Liver (tissue), 8 donors: ENCODE measurements at regions not wholly inside any gene's neighbourhood (a gene's known extent, or its start where the extent isn't known, plus 50 kb on each side); places are given as distances from the start of the nearest gene placed in this dataset.

Source experiments
- DNase-seq: peaks from one replicate; pipeline ENCODE4 v3.0.0-alpha.2; 2017; ENCODE audit warnings: low spot score
- H3K27ac ChIP-seq, 2 donors: one replicate each; pipeline ENCODE4 v1.7.0; 2013; ENCODE audit warnings: inconsistent platforms in 2 of 2, low read length in 2 of 2, control low read depth in 1 of 2, low read depth in 1 of 2, mild to moderate bottlenecking in 1 of 2
- H3K27me3 ChIP-seq, 4 donors: one replicate each; pipeline versions ENCODE4 v1.6.1 to v1.7.0; 2013; ENCODE audit warnings: low read length in 3 of 4, inconsistent platforms in 1 of 4, mild to moderate bottlenecking in 1 of 4, moderate library complexity in 1 of 4; ENCODE audit not compliant: control insufficient read depth in 4 of 4, insufficient read depth in 4 of 4
- H3K36me3 ChIP-seq, 4 donors: one replicate each; pipeline versions ENCODE4 v1.6.1 to v1.7.0; 2013; ENCODE audit warnings: low read length in 3 of 4, mild to moderate bottlenecking in 3 of 4, low read depth in 1 of 4, moderate library complexity in 1 of 4; ENCODE audit not compliant: control insufficient read depth in 4 of 4, insufficient read depth in 3 of 4
- H3K4me1 ChIP-seq, 4 donors: one replicate each; pipeline versions ENCODE4 v1.6.1 to v1.7.0; 2013; ENCODE audit warnings: low read length in 3 of 4, mild to moderate bottlenecking in 3 of 4, moderate library complexity in 1 of 4; ENCODE audit not compliant: control insufficient read depth in 4 of 4, insufficient read depth in 4 of 4
- H3K4me3 ChIP-seq, 3 donors: one replicate each; pipeline versions ENCODE4 v1.6.1 to v1.7.0; 2013; ENCODE audit warnings: low read length in 3 of 3, control low read depth in 1 of 3, low read depth in 1 of 3, mild to moderate bottlenecking in 1 of 3
- H3K9ac ChIP-seq, 2 donors: one replicate each; pipeline ENCODE4 v1.7.0; 2013; ENCODE audit warnings: low read length in 2 of 2, mild to moderate bottlenecking in 2 of 2, moderate library complexity in 2 of 2, control low read depth in 1 of 2, low read depth in 1 of 2
- H3K9me3 ChIP-seq, 4 donors: one replicate each; pipeline versions ENCODE4 v1.6.1 to v1.7.0; 2013; ENCODE audit warnings: low read length in 3 of 4; ENCODE audit not compliant: control insufficient read depth in 4 of 4
- ATF3 ChIP-seq: IDR thresholded peaks from 2 replicates; pipeline ENCODE4 v1.6.1; 2016; ENCODE audit warnings: antibody characterized with exemption
- CTCF ChIP-seq: fragments of 150-350 bp; IDR thresholded peaks from 2 replicates; pipeline ENCODE4 v1.5.1; 2017; ENCODE audit warnings: improper control_type of control experiment, low read depth, low read length; ENCODE audit not compliant: missing input control
- EGR1 ChIP-seq, 2 donors: IDR thresholded peaks; 2 replicates each; pipeline ENCODE4 v1.6.1; 2016 to 2018; ENCODE audit warnings: antibody characterized with exemption in 2 of 2, low read depth in 2 of 2
- FOXA1 ChIP-seq: IDR thresholded peaks from 2 replicates; pipeline ENCODE4 v1.6.1; 2016; ENCODE audit warnings: antibody characterized with exemption
- FOXA2 ChIP-seq: IDR thresholded peaks from 2 replicates; pipeline ENCODE4 v1.6.1; 2016; ENCODE audit warnings: antibody characterized with exemption
- GABPA ChIP-seq, 2 donors: IDR thresholded peaks in 1 of 2; conservative IDR thresholded peaks in 1 of 2; 2 replicates each; pipeline ENCODE4 v1.6.1; 2016; ENCODE audit warnings: antibody characterized with exemption in 2 of 2, mild to moderate bottlenecking in 1 of 2, moderate library complexity in 1 of 2
- HNF4A ChIP-seq, 2 donors: conservative IDR thresholded peaks; 2 replicates each; pipeline ENCODE4 v1.6.1; 2016; ENCODE audit warnings: antibody characterized with exemption in 2 of 2, mild to moderate bottlenecking in 2 of 2
- HNF4G ChIP-seq: IDR thresholded peaks from 2 replicates; pipeline ENCODE4 v1.6.1; 2016; ENCODE audit warnings: antibody characterized with exemption
- JUND ChIP-seq, 2 donors: IDR thresholded peaks; 2 replicates each; pipeline ENCODE4 v1.6.1; 2016; ENCODE audit warnings: antibody characterized with exemption in 2 of 2
- MAX ChIP-seq: IDR thresholded peaks from 2 replicates; pipeline ENCODE4 v1.6.1; 2016; ENCODE audit warnings: antibody characterized with exemption
- NR2F2 ChIP-seq: IDR thresholded peaks from 2 replicates; pipeline ENCODE4 v1.6.1; 2016; ENCODE audit warnings: antibody characterized with exemption
- RAD21 ChIP-seq, 2 donors: IDR thresholded peaks; 2 replicates each; pipeline ENCODE4 v1.6.1; 2016; ENCODE audit warnings: antibody characterized with exemption in 2 of 2, mild to moderate bottlenecking in 2 of 2
- REST ChIP-seq: IDR thresholded peaks from 2 replicates; pipeline ENCODE4 v1.6.1; 2016; ENCODE audit warnings: antibody characterized with exemption, mild to moderate bottlenecking
- RXRA ChIP-seq, 2 donors: IDR thresholded peaks; 2 replicates each; pipeline ENCODE4 v1.6.1; 2017 to 2018; ENCODE audit warnings: antibody characterized with exemption in 2 of 2, mild to moderate bottlenecking in 1 of 2
- SP1 ChIP-seq: IDR thresholded peaks from 2 replicates; pipeline ENCODE4 v1.6.1; 2018; ENCODE audit warnings: antibody characterized with exemption, mild to moderate bottlenecking
- TAF1 ChIP-seq: conservative IDR thresholded peaks from 2 replicates; pipeline ENCODE4 v1.6.1; 2016; ENCODE audit warnings: antibody characterized with exemption, mild to moderate bottlenecking
- YY1 ChIP-seq: IDR thresholded peaks from 2 replicates; pipeline ENCODE4 v1.6.1; 2016; ENCODE audit warnings: antibody characterized with exemption, mild to moderate bottlenecking
- ZBTB33 ChIP-seq: IDR thresholded peaks from 2 replicates; pipeline ENCODE4 v1.6.1; 2016; ENCODE audit warnings: antibody characterized with exemption
- WGBS: extraction: QIAGEN DNeasy Blood & Tissue Kit; methylation state at CpG from one replicate; pipeline ENCODE4 v1.1.7; 2013; 5-methylcytosine and 5-hydroxymethylcytosine counted together
- donor health status: healthy.
- donor health status: healthy.
- donor health status: healthy.
- donor health status: healthy.
- donor health status: healthy.

- Histone ChIP-seq H3K4me3 (no peak overlapping the region), H3K27ac (no peak overlapping the region), H3K27me3 (no peaks in the 10 kb centered on the region), H3K9ac (no peak overlapping the region), H3K36me3 (no peaks in the 10 kb centered on the region), H3K9me3 (no peaks in the 10 kb centered on the region), H3K4me1 (no peaks in the 10 kb centered on the region)
- TF ChIP-seq EGR1 (IDR thresholded peaks at IDR 0.05; ENCODE audit: low read depth in 2 of 2) (no peak), GABPA (IDR thresholded peaks at IDR 0.05 in 1 of 2, conservative IDR thresholded peaks at IDR 0.05 in 1 of 2) (no peak), CTCF (no peak), JUND (IDR thresholded peaks at IDR 0.05) (no peak), ZBTB33 (no peak), HNF4G (no peak), FOXA1 (no peak), TAF1 (no peak), MAX (no peak), REST (no peak), HNF4A (conservative IDR thresholded peaks at IDR 0.05) (no peak), RXRA (IDR thresholded peaks at IDR 0.05) (no peak), RAD21 (IDR thresholded peaks at IDR 0.05) (no peak), ATF3 (no peak)
- DNase-seq: no peak
- 61% methylated on average over 2 of the region's 2 CpGs for WGBS
These were observed 1586.1 kb upstream of the AGA start for GRCh38 chr4:179028321-179028720.

DNA sequence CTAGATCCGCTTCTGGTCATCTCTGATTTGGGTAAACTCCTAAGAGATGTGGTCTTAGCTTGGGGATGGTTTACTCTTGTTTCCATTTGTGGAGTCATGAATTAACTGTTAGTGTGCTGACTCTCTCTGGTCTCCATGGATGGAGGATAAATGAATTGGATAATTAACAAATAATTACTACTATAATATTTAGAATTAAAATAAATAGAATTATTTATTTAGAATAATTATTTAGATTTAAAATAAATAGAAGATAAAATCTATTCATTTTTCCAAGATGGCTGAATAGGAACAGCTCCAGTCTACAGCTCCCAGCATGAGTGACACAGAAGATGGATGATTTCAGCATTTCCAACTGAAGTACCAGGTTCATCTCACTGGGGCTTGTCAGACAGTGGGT lies 1587.4 kb upstream of the AGA start:
- 56% methylated on average over 1 of the region's 1 CpG for WGBS
- Histone ChIP-seq H3K9ac (no peak overlapping the region), H3K27ac (no peak overlapping the region), H3K9me3 (no peaks in the 10 kb centered on the region), H3K4me3 (no peak overlapping the region), H3K4me1 (no peaks in the 10 kb centered on the region), H3K36me3 (no peaks in the 10 kb centered on the region), H3K27me3 (no peaks in the 10 kb centered on the region)
- DNase-seq: no peak
- TF ChIP-seq FOXA2 (no peak), RAD21 (IDR thresholded peaks at IDR 0.05) (no peak), SP1 (no peak), MAX (no peak), EGR1 (IDR thresholded peaks at IDR 0.05; ENCODE audit: low read depth in 2 of 2) (no peak), FOXA1 (no peak), GABPA (IDR thresholded peaks at IDR 0.05 in 1 of 2, conservative IDR thresholded peaks at IDR 0.05 in 1 of 2) (no peak), YY1 (no peak), JUND (IDR thresholded peaks at IDR 0.05) (no peak), REST (no peak), RXRA (IDR thresholded peaks at IDR 0.05) (no peak), NR2F2 (no peak), ATF3 (no peak)
